Kidney (tissue), 13 donors: ENCODE measurements at regions not wholly inside any gene's neighbourhood (a gene's known extent, or its start where the extent isn't known, plus 50 kb on each side); places are given as distances from the start of the nearest gene placed in this dataset.
"Not testable (repeated sequence)": the region's sequence is repeated elsewhere in the genome, so short reads cannot be mapped to it uniquely, and the experiment has no call there.

Source experiments
- DNase-seq, 5 donors: peaks; one replicate each; pipeline ENCODE4 v3.0.0-alpha.2; 2013 to 2020
- FAIRE-seq: peaks from 2 replicates; lab custom pipeline; 2012; peaks lifted over from hg19 to GRCh38; lab: Jason Lieb, UNC
- H3K27ac ChIP-seq, 2 donors: one replicate each; pipeline ENCODE4 v1.7.0; 2013; ENCODE audit warnings: low read depth in 2 of 2, low read length in 2 of 2, inconsistent platforms in 1 of 2
- H3K27me3 ChIP-seq: one replicate; pipeline ENCODE4 v1.7.1; 2013; ENCODE audit warnings: low read length, inconsistent platforms; ENCODE audit not compliant: control insufficient read depth, insufficient read depth
- H3K36me3 ChIP-seq, 3 donors: one replicate each; pipeline versions ENCODE4 v1.7.0 to v1.7.1; 2013; ENCODE audit warnings: low read length in 3 of 3, control low read depth in 1 of 3, inconsistent platforms in 1 of 3; ENCODE audit not compliant: insufficient read depth in 3 of 3, control insufficient read depth in 2 of 3
- H3K4me1 ChIP-seq, 3 donors: one replicate each; pipeline versions ENCODE4 v1.7.0 to v1.7.1; 2013; ENCODE audit warnings: low read length in 3 of 3, inconsistent platforms in 1 of 3, low read depth in 1 of 3; ENCODE audit not compliant: control insufficient read depth in 2 of 3, insufficient read depth in 2 of 3
- H3K4me3 ChIP-seq, 3 donors: one replicate each; pipeline versions ENCODE4 v1.7.0 to v1.8.1; 2013; ENCODE audit warnings: low read length in 3 of 3, control low read depth in 1 of 3, inconsistent platforms in 1 of 3
- H3K9ac ChIP-seq, 3 donors: one replicate each; pipeline versions ENCODE4 v1.7.0 to v1.7.1; 2013; ENCODE audit warnings: low read length in 3 of 3, control low read depth in 1 of 3, inconsistent platforms in 1 of 3
- H3K9me3 ChIP-seq, 3 donors: one replicate each; pipeline versions ENCODE4 v1.7.0 to v1.7.1; 2013; ENCODE audit warnings: low read length in 3 of 3, control low read depth in 1 of 3, inconsistent platforms in 1 of 3; ENCODE audit not compliant: control insufficient read depth in 2 of 3, insufficient read depth in 1 of 3
- CTCF ChIP-seq: IDR thresholded peaks from 3 replicates; pipeline ENCODE4 v1.5.1; 2012; ENCODE audit warnings: mild to moderate bottlenecking, moderate library complexity, borderline replicate concordance; ENCODE audit not compliant: insufficient read depth; ENCODE audit errors: extremely low read depth
- intact Hi-C: fragments of 100-400 bp; cut with DNase I; formaldehyde crosslinking; loops from one replicate; pipeline ENCODE4 v1.11.1; 2022
- donor health status: control.
- donor health status: control.
- donor health status: control.
- donor health status: control.
- donor health status: control.
- donor health status: DM: yes; HTN: yes; CAD: no.
- donor health status: Normal renal cell carcinoma (clear cell type).

- H3K27ac ChIP-seq, H3K9me3 ChIP-seq, H3K4me3 ChIP-seq, DNase-seq, H3K4me1 ChIP-seq, H3K36me3 ChIP-seq, H3K27me3 ChIP-seq, FAIRE-seq, H3K9ac ChIP-seq, intact Hi-C loops: not testable (repeated sequence)
Observed at GRCh38 chr1:145553795-145554194, 54.0 kb upstream of the GPR89A start.

- intact Hi-C loops: no loop called here
Observed at GRCh38 chr1:145545055-145545454, 62.7 kb upstream of the GPR89A start.

GRCh38 chr1:145541685-145542084 lies 66.1 kb upstream of the GPR89A start:
- H3K4me1 ChIP-seq, H3K4me3 ChIP-seq, H3K9me3 ChIP-seq, H3K27ac ChIP-seq, H3K9ac ChIP-seq, FAIRE-seq, intact Hi-C loops, H3K27me3 ChIP-seq, DNase-seq, H3K36me3 ChIP-seq: not testable (repeated sequence)

More at GRCh38 chr1:145545055-145545454, 62.7 kb upstream of the GPR89A start:
- Histone ChIP-seq H3K9me3 (no peaks in the 10 kb centered on the region), H3K9ac (no peak overlapping the region), H3K4me1 (no peaks in the 10 kb centered on the region), H3K27ac (no peak overlapping the region), H3K27me3 (no peaks in the 10 kb centered on the region), H3K4me3 (no peak overlapping the region), H3K36me3 (no peaks in the 10 kb centered on the region)
- FAIRE-seq (no peak), DNase-seq (peak in 2 of 5 donors; percentile 4 to 25)
- no peak for TF ChIP-seq CTCF

GRCh38 chr1:145541246-145541645 lies 66.5 kb upstream of the GPR89A start:
- H3K36me3 ChIP-seq, intact Hi-C loops, H3K9me3 ChIP-seq, H3K9ac ChIP-seq, FAIRE-seq, H3K4me3 ChIP-seq, H3K27ac ChIP-seq, H3K27me3 ChIP-seq, H3K4me1 ChIP-seq, DNase-seq: not testable (repeated sequence)

- H3K36me3 ChIP-seq, H3K4me3 ChIP-seq, H3K4me1 ChIP-seq, H3K27ac ChIP-seq, FAIRE-seq, H3K27me3 ChIP-seq, DNase-seq, H3K9me3 ChIP-seq, intact Hi-C loops, H3K9ac ChIP-seq: not testable (repeated sequence)
Observed at GRCh38 chr1:145538118-145538882, 69.5 kb upstream of the GPR89A start.

- H3K9ac ChIP-seq, H3K4me1 ChIP-seq, H3K27me3 ChIP-seq, H3K36me3 ChIP-seq, H3K9me3 ChIP-seq, FAIRE-seq, DNase-seq, intact Hi-C loops, H3K4me3 ChIP-seq, H3K27ac ChIP-seq: not testable (repeated sequence)
Observed at GRCh38 chr1:145537003-145537402, 70.8 kb upstream of the GPR89A start.

GRCh38 chr1:145535461-145535860 lies 72.3 kb upstream of the GPR89A start:
- H3K27ac ChIP-seq, H3K4me3 ChIP-seq, intact Hi-C loops, H3K9me3 ChIP-seq, H3K4me1 ChIP-seq, H3K36me3 ChIP-seq, H3K27me3 ChIP-seq, H3K9ac ChIP-seq, FAIRE-seq: not testable (repeated sequence)
- peak; percentile 45 to 83 (median 61) for DNase-seq
